Keratinocyte (primary cell): ENCODE measurements at regions not wholly inside any gene's neighbourhood (a gene's known extent, or its start where the extent isn't known, plus 50 kb on each side); places are given as distances from the start of the nearest gene placed in this dataset.

ENCODE experiments used
- DNase-seq: peaks from one replicate; pipeline ENCODE4 v3.0.0-alpha.2; 2011; ENCODE audit warnings: low read depth, missing footprints, low spot score
- FAIRE-seq: peaks from 2 replicates; lab custom pipeline; 2011; peaks lifted over from hg19 to GRCh38; lab: Jason Lieb, UNC
- H2AFZ ChIP-seq: 2 replicates; pipeline ENCODE4 v1.6.0; 2012; ENCODE audit warnings: low read length, control low read depth, inconsistent platforms; ENCODE audit not compliant: control insufficient read depth
- H3K27ac ChIP-seq: 2 replicates; pipeline ENCODE4 v1.5.1; 2011; ENCODE audit warnings: low read length; ENCODE audit not compliant: control insufficient read depth, insufficient read depth
- H3K27me3 ChIP-seq: 3 replicates; pipeline ENCODE4 v1.6.0; 2011; ENCODE audit warnings: low read length; ENCODE audit not compliant: control insufficient read depth, insufficient read depth; ENCODE audit errors: extremely low read depth
- H3K36me3 ChIP-seq, 2 experiments: 2 replicates in 1 of 2; 3 replicates in 1 of 2; pipeline ENCODE4 v1.5.1; 2011; ENCODE audit warnings: low read length in 2 of 2, mild to moderate bottlenecking in 1 of 2; ENCODE audit not compliant: control insufficient read depth in 2 of 2, insufficient read depth in 2 of 2; ENCODE audit errors: extremely low read depth in 1 of 2
- H3K4me1 ChIP-seq: 3 replicates; pipeline ENCODE4 v1.5.1; 2011; ENCODE audit warnings: low read length; ENCODE audit not compliant: control insufficient read depth, insufficient read depth; ENCODE audit errors: extremely low read depth
- H3K4me2 ChIP-seq: 3 replicates; pipeline ENCODE4 v1.6.0; 2011; ENCODE audit warnings: low read depth, low read length; ENCODE audit not compliant: control insufficient read depth, insufficient read depth; ENCODE audit errors: extremely low read depth
- H3K4me3 ChIP-seq, 3 experiments: fragments of 200-600 bp in 1 of 3; sonication (generic) in 1 of 3; 2 replicates in 2 of 3; 3 replicates in 1 of 3; pipeline ENCODE4 v1.5.1; 2011 to 2016; ENCODE audit warnings: low read length in 3 of 3, mild to moderate bottlenecking in 3 of 3, control low read depth in 2 of 3, inconsistent platforms in 1 of 3, low read depth in 1 of 3, mixed read lengths in 1 of 3, mixed run types in 1 of 3, moderate library complexity in 1 of 3; ENCODE audit not compliant: control insufficient read depth in 2 of 3, insufficient read depth in 2 of 3; ENCODE audit errors: extremely low read depth in 1 of 3
- H3K79me2 ChIP-seq: 2 replicates; pipeline ENCODE4 v1.6.0; 2012; ENCODE audit warnings: low read length; ENCODE audit not compliant: control insufficient read depth, insufficient read depth
- H3K9ac ChIP-seq: 3 replicates; pipeline ENCODE4 v1.6.0; 2011; ENCODE audit warnings: low read length; ENCODE audit not compliant: control insufficient read depth, insufficient read depth; ENCODE audit errors: extremely low read depth
- H3K9me1 ChIP-seq: 3 replicates; pipeline ENCODE4 v1.6.0; 2011; ENCODE audit warnings: low read length; ENCODE audit not compliant: control insufficient read depth, insufficient read depth; ENCODE audit errors: extremely low read depth
- H3K9me3 ChIP-seq: 2 replicates; pipeline ENCODE4 v1.5.1; 2012; ENCODE audit warnings: low read depth, low read length; ENCODE audit not compliant: control insufficient read depth
- H4K20me1 ChIP-seq: 3 replicates; pipeline ENCODE4 v1.6.0; 2011; ENCODE audit warnings: low read length; ENCODE audit not compliant: control insufficient read depth, insufficient read depth; ENCODE audit errors: extremely low read depth
- EZH2 ChIP-seq: IDR thresholded peaks from one replicate; pipeline ENCODE4 v1.6.1; 2012; ENCODE audit warnings: inconsistent platforms, mild to moderate bottlenecking, low read length, moderate library complexity
- dilution Hi-C: fragments of 300-500 bp; cut with MboI; formaldehyde crosslinking; loops from one replicate; pipeline ENCODE4 v1.7.0; 2020; ENCODE audit warnings: low sequenced_read_pairs; ENCODE audit not compliant: extremely low pct_ligation_motif_present
- TF ChIP-seq, protein P1 (sequence below), 3 experiments: IDR thresholded peaks in 1 of 3; conservative IDR thresholded peaks in 1 of 3; optimal IDR thresholded peaks in 1 of 3; 2 replicates in 2 of 3; 3 replicates in 1 of 3; pipeline versions ENCODE3 to v1.5.1; 2011; ENCODE audit warnings: low read length in 3 of 3, mild to moderate bottlenecking in 3 of 3, moderate library complexity in 2 of 3, control low read depth in 1 of 3, inconsistent platforms in 1 of 3; ENCODE audit not compliant: insufficient read depth in 2 of 3; ENCODE audit errors: extremely low read depth in 1 of 3

DNA sequence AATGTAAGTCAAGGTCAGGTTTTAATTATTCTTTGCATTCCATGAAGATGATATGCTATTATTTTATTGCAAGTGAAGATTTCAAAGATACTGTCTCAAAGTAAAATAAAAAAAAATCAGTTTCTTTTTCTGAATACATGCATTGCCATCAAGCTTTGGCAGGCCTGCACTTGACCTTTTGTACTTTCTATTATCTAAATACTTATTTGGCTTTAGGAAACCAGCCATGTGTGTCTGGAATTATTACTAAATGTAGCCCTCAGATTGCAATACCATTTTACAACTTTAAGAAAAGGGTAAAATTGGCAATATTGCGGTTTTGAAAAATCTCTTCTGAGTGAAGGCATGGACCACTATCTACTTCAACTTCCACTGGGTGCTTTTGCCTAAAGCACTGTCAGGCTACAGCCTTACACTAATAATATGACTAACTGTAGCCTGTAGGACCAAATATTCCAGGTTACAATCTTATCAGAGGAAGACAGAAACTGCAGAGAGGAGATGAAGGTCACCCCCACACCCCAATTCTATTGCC, 349.4 kb upstream of the DCBLD2 start:
- peaks cover 32% of the 10 kb centered on the region for H3K4me1 ChIP-seq
- no peaks in the 10 kb centered on the region for H3K79me2 ChIP-seq
- no peaks in the 10 kb centered on the region for H4K20me1 ChIP-seq
- H3K9me1 ChIP-seq, result no peaks in the 10 kb centered on the region
- DNase-seq, result no peak
- dilution Hi-C loops, result no loop called here
- H3K27ac ChIP-seq, result no peak overlapping the region
- H3K27me3 ChIP-seq, result no peaks in the 10 kb centered on the region
- H2AFZ ChIP-seq, result no peak overlapping the region
- no peak for TF ChIP-seq EZH2
- TF ChIP-seq, protein P1, sequence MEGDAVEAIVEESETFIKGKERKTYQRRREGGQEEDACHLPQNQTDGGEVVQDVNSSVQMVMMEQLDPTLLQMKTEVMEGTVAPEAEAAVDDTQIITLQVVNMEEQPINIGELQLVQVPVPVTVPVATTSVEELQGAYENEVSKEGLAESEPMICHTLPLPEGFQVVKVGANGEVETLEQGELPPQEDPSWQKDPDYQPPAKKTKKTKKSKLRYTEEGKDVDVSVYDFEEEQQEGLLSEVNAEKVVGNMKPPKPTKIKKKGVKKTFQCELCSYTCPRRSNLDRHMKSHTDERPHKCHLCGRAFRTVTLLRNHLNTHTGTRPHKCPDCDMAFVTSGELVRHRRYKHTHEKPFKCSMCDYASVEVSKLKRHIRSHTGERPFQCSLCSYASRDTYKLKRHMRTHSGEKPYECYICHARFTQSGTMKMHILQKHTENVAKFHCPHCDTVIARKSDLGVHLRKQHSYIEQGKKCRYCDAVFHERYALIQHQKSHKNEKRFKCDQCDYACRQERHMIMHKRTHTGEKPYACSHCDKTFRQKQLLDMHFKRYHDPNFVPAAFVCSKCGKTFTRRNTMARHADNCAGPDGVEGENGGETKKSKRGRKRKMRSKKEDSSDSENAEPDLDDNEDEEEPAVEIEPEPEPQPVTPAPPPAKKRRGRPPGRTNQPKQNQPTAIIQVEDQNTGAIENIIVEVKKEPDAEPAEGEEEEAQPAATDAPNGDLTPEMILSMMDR (optimal IDR thresholded peaks at IDR 0.05 in 1 of 3, IDR thresholded peaks at IDR 0.05 in 1 of 3, conservative IDR thresholded peaks at IDR 0.05 in 1 of 3; ENCODE audit: extremely low read depth in 1 of 3, insufficient read depth in 2 of 3, low read length in 3 of 3), result no peak
- no peak for FAIRE-seq
- no peak overlapping the region for H3K9ac ChIP-seq
- no peak overlapping the region for H3K4me2 ChIP-seq
- no peaks in the 10 kb centered on the region for H3K36me3 ChIP-seq
- no peaks in the 10 kb centered on the region for H3K9me3 ChIP-seq
- H3K4me3 ChIP-seq, result no peak overlapping the region

GRCh38 chr3:99250272-99250671, 348.8 kb upstream of the DCBLD2 start:
- TF ChIP-seq EZH2, result no peak
- TF ChIP-seq, protein P1 (optimal IDR thresholded peaks at IDR 0.05 in 1 of 3, IDR thresholded peaks at IDR 0.05 in 1 of 3, conservative IDR thresholded peaks at IDR 0.05 in 1 of 3; ENCODE audit: extremely low read depth in 1 of 3, insufficient read depth in 2 of 3, low read length in 3 of 3), result no peak
- peaks cover 34% of the 10 kb centered on the region for H3K4me1 ChIP-seq
- no peak overlapping the region for H3K27ac ChIP-seq
- no peak overlapping the region for H2AFZ ChIP-seq
- H3K36me3 ChIP-seq, result no peaks in the 10 kb centered on the region
- no peak overlapping the region for H3K4me2 ChIP-seq
- H3K9me3 ChIP-seq, result no peaks in the 10 kb centered on the region
- H3K9me1 ChIP-seq, result no peaks in the 10 kb centered on the region
- H3K4me3 ChIP-seq, result no peak overlapping the region
- no peaks in the 10 kb centered on the region for H4K20me1 ChIP-seq
- dilution Hi-C loops, result no loop called here
- H3K79me2 ChIP-seq, result no peaks in the 10 kb centered on the region
- no peak overlapping the region for H3K9ac ChIP-seq
- FAIRE-seq, result peak; percentile 26
- DNase-seq, result no peak
- H3K27me3 ChIP-seq, result no peaks in the 10 kb centered on the region
